ENCODE measurements at regions not wholly inside any gene's neighbourhood (a gene's known extent, or its start where the extent isn't known, plus 50 kb on each side); places are given as distances from the start of the nearest gene placed in this dataset.
"Not testable (repeated sequence)": the region's sequence is repeated elsewhere in the genome, so short reads cannot be mapped to it uniquely, and the experiment has no call there.

- TF ChIP-seq CTCF (IDR thresholded peaks at IDR 0.05; ENCODE audit: low read depth, low read length, missing input control) (peak; percentile 23), RAD21 (IDR thresholded peaks at IDR 0.05) (peak in 1 of 2 donors; percentile 8)
- TF ChIP-seq FOXA1, ATF3, HNF4G (IDR thresholded peaks at IDR 0.05): not testable (repeated sequence)
Observed at GRCh38 chr14:106774889-106775480, 1248.6 kb downstream of the TMEM121 start.
